Tibial nerve (tissue), 4 donors: ENCODE measurements at regions not wholly inside any gene's neighbourhood (a gene's known extent, or its start where the extent isn't known, plus 50 kb on each side); places are given as distances from the start of the nearest gene placed in this dataset.

Experiments used
- DNase-seq, 2 donors: peaks; one replicate each; pipeline ENCODE4 v3.0.0-alpha.2; 2019; ENCODE audit warnings: low spot score in 2 of 2
- H3K27ac ChIP-seq, 4 donors: fragments of 200-600 bp; sonication (generic) in 3 of 4; one replicate each; pipeline ENCODE4 v1.5.1; 2017 to 2019; ENCODE audit warnings: mild to moderate bottlenecking in 1 of 4
- H3K27me3 ChIP-seq, 2 donors: fragments of 200-600 bp; sonication (generic) in 1 of 2; one replicate each; pipeline versions ENCODE4 v1.5.1 to v1.6.0; 2017 to 2019
- H3K36me3 ChIP-seq, 3 donors: fragments of 200-600 bp; sonication (generic); one replicate each; pipeline ENCODE4 v1.5.1; 2018 to 2019
- H3K4me1 ChIP-seq, 4 donors: fragments of 200-600 bp; sonication (generic) in 3 of 4; one replicate each; pipeline ENCODE4 v1.5.1; 2017 to 2019
- H3K4me3 ChIP-seq, 4 donors: fragments of 200-600 bp; sonication (generic) in 3 of 4; one replicate each; pipeline ENCODE4 v1.5.1; 2017 to 2019; ENCODE audit warnings: mild to moderate bottlenecking in 1 of 4, moderate library complexity in 1 of 4
- H3K9me3 ChIP-seq, 4 donors: fragments of 200-600 bp; sonication (generic) in 3 of 4; one replicate each; pipeline ENCODE4 v1.5.1; 2017 to 2019
- EP300 ChIP-seq, 2 donors: sonication (generic); formaldehyde crosslinking; IDR thresholded peaks; one replicate each; pipeline ENCODE4 v1.6.1; 2017; ENCODE audit warnings: antibody characterized with exemption in 2 of 2, mild to moderate bottlenecking in 1 of 2
- POLR2A ChIP-seq, 2 donors: fragments of 450-650 bp; IDR thresholded peaks; one replicate each; pipeline ENCODE4 v1.6.1; 2017; ENCODE audit warnings: antibody characterized with exemption in 2 of 2, mild to moderate bottlenecking in 2 of 2, moderate library complexity in 2 of 2
- WGBS, 2 donors: methylation state at CpG; one replicate each; pipeline ENCODE4 v1.1.5; 2018; 5-methylcytosine and 5-hydroxymethylcytosine counted together
- TF ChIP-seq, protein P1 (sequence below), 5 experiments: fragments of 200-600 bp in 3 of 5; fragments of 450-650 bp in 2 of 5; sonication (generic) in 3 of 5; IDR thresholded peaks; one replicate each; pipeline ENCODE4 v1.5.1; 2016 to 2019; ENCODE audit warnings: antibody characterized with exemption in 5 of 5, mild to moderate bottlenecking in 3 of 5, moderate library complexity in 2 of 5

GRCh38 chr7:156043416-156044178 is 231.3 kb upstream of the SHH start:
- DNase-seq, result no peak
- 80% methylated on average over 20 to 23 of the region's 26 CpGs for WGBS, 2 donors
- Histone ChIP-seq H3K4me1 (no peaks in the 10 kb centered on the region), H3K9me3 (peaks cover 0 to 19% (median 0%) of the 10 kb centered on the region in 4 donors), H3K27ac (no peak overlapping the region), H3K36me3 (no peaks in the 10 kb centered on the region), H3K4me3 (no peak overlapping the region), H3K27me3 (no peaks in the 10 kb centered on the region)
- TF ChIP-seq, protein P1, sequence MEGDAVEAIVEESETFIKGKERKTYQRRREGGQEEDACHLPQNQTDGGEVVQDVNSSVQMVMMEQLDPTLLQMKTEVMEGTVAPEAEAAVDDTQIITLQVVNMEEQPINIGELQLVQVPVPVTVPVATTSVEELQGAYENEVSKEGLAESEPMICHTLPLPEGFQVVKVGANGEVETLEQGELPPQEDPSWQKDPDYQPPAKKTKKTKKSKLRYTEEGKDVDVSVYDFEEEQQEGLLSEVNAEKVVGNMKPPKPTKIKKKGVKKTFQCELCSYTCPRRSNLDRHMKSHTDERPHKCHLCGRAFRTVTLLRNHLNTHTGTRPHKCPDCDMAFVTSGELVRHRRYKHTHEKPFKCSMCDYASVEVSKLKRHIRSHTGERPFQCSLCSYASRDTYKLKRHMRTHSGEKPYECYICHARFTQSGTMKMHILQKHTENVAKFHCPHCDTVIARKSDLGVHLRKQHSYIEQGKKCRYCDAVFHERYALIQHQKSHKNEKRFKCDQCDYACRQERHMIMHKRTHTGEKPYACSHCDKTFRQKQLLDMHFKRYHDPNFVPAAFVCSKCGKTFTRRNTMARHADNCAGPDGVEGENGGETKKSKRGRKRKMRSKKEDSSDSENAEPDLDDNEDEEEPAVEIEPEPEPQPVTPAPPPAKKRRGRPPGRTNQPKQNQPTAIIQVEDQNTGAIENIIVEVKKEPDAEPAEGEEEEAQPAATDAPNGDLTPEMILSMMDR (IDR thresholded peaks at IDR 0.05), result no peak
- TF ChIP-seq POLR2A (IDR thresholded peaks at IDR 0.05), result no peak
- no peak for TF ChIP-seq EP300 (IDR thresholded peaks at IDR 0.05)

- no peak overlapping the region for H3K27ac ChIP-seq
- H3K9me3 ChIP-seq, result peaks cover 0 to 5% (median 0%) of the 10 kb centered on the region in 4 donors
- 79 to 80% methylated on average over 11 to 15 of the region's 15 CpGs for WGBS, 2 donors
- no peak for TF ChIP-seq EP300 (IDR thresholded peaks at IDR 0.05)
- TF ChIP-seq, protein P1 (IDR thresholded peaks at IDR 0.05), result no peak
- TF ChIP-seq POLR2A (IDR thresholded peaks at IDR 0.05), result no peak
- H3K4me3 ChIP-seq, result no peak overlapping the region
- no peak for DNase-seq
- no peaks in the 10 kb centered on the region for H3K4me1 ChIP-seq
- no peaks in the 10 kb centered on the region for H3K36me3 ChIP-seq
- H3K27me3 ChIP-seq, result no peaks in the 10 kb centered on the region
Observed at GRCh38 chr7:156041398-156041797, 229.1 kb upstream of the SHH start.

DNA sequence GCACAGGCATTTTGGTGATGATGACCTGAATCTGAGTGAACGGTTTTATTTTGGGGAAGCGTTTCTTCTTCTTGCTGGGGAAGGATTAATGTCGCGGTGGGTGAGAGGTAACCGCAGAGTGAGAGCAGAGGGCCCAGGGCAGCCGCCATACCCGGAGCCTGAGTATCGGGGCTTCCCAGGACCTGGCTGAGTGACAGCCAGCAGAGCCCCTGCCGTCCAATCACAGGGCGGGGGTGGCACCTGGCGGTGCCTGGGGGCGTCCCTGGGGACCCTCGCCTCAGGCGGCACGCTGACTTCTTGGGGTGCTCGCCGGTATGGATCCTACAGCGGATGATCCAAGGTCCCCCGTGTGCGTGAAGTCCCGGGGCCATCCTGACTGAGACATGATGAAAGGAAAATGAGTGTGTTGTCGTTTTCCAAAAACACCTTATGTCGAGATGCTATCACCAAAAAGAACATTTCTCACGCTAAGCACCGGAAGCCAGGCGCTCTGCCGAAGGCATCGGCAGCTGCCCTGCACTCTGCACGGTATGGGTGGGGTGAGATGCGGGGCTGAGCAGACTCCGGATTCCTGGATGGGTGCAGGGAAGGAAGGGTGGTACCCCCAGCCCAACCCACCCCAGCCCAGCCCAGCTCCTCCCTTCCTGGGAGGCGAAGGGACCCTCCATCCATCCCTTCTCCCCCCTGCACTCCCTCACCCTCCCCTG is 227.9 kb upstream of the SHH start:
- H3K4me1 ChIP-seq, result no peaks in the 10 kb centered on the region
- no peak for DNase-seq
- no peak overlapping the region for H3K4me3 ChIP-seq
- no peaks in the 10 kb centered on the region for H3K27me3 ChIP-seq
- H3K36me3 ChIP-seq, result no peaks in the 10 kb centered on the region
- H3K27ac ChIP-seq, result no peak overlapping the region
- TF ChIP-seq, protein P1 (IDR thresholded peaks at IDR 0.05), result no peak
- no peak for TF ChIP-seq POLR2A (IDR thresholded peaks at IDR 0.05)
- no peak for TF ChIP-seq EP300 (IDR thresholded peaks at IDR 0.05)
- no peaks in the 10 kb centered on the region for H3K9me3 ChIP-seq
- WGBS, 2 donors, result 88 to 91% methylated on average over 31 to 32 of the region's 32 CpGs

DNA sequence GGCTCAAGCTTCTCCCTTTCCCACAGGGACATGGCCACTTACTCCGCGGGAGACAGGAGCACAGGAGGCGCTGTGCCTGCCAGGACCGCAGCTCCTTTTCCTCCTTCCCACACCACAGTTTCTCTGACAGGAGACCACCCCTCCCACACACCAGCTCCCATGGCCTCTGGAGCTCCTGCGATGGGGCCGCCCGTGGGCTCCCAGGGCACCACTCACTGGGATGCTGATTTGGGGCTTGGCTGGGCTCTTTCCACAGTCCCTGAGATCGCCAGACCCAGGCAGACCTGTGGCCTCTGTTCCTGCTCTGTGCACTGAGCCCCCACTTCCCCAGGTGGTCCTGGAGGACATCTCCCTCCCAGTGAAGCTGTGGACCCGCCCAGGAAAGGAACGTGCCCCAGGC is 226.9 kb upstream of the SHH start:
- H3K27me3 ChIP-seq, result no peaks in the 10 kb centered on the region
- TF ChIP-seq EP300 (IDR thresholded peaks at IDR 0.05), result no peak
- no peak for TF ChIP-seq POLR2A (IDR thresholded peaks at IDR 0.05)
- TF ChIP-seq, protein P1 (IDR thresholded peaks at IDR 0.05), result no peak
- no peaks in the 10 kb centered on the region for H3K36me3 ChIP-seq
- no peaks in the 10 kb centered on the region for H3K4me1 ChIP-seq
- no peak for DNase-seq
- no peaks in the 10 kb centered on the region for H3K9me3 ChIP-seq
- no peak overlapping the region for H3K27ac ChIP-seq
- H3K4me3 ChIP-seq, result no peak overlapping the region
- 77 to 87% methylated on average over 3 to 10 of the region's 10 CpGs for WGBS, 2 donors

DNA sequence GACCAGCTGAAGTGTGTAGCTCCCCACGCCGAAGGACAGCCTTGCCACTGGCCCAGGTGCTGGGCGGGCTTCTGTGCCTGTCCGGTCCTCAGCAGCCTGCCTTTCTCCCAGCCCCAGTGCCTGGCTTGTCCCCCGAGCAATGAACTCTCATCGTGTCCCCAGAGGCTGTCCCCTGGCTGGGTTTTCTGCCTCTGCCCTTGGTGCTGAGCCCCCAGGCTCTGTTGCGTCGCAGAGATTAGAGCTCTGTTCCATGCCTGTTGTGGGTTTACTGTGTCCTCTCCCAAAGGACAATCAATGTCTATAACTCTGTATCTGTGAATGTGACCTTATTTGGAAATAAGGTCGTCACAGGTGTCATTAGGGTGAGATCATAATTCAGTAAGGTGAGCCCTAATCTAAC is 226.1 kb upstream of the SHH start:
- no peak overlapping the region for H3K4me3 ChIP-seq
- WGBS, 2 donors, result 55 to 64% methylated on average over 9 of the region's 9 CpGs
- H3K9me3 ChIP-seq, result no peaks in the 10 kb centered on the region
- TF ChIP-seq EP300 (IDR thresholded peaks at IDR 0.05) (no peak), POLR2A (IDR thresholded peaks at IDR 0.05) (no peak)
- TF ChIP-seq, protein P1 (IDR thresholded peaks at IDR 0.05), result no peak
- H3K4me1 ChIP-seq, result no peaks in the 10 kb centered on the region
- no peaks in the 10 kb centered on the region for H3K27me3 ChIP-seq
- no peak overlapping the region for H3K27ac ChIP-seq
- H3K36me3 ChIP-seq, result no peaks in the 10 kb centered on the region
- no peak for DNase-seq
